ENCODE measurements at regions not wholly inside any gene's neighbourhood (a gene's known extent, or its start where the extent isn't known, plus 50 kb on each side); places are given as distances from the start of the nearest gene placed in this dataset.

- TF ChIP-seq ZNF691 (CRISPR knock-in tag; IDR thresholded peaks at IDR 0.05; ENCODE audit: borderline replicate concordance, low read depth) = no peak
These were observed 165.9 kb downstream of the BUB3 start (continued) for GRCh38 chr10:123320091-123320490.

GRCh38 chr10:123323884-123324283 lies 169.7 kb downstream of the BUB3 start:
- no peak for FAIRE-seq
- H3K36me3 ChIP-seq (replicated peaks in 1 of 2; ENCODE audit: control insufficient read depth in 1 of 2, insufficient read depth in 2 of 2, low read length in 2 of 2) = no peaks in the 10 kb centered on the region
- no peak overlapping the region for H3K4me3 ChIP-seq (replicated peaks in 1 of 3; ENCODE audit: insufficient read depth in 1 of 3, low read depth in 2 of 3, low read length in 3 of 3)
- no peaks in the 10 kb centered on the region for H3K4me1 ChIP-seq (ENCODE audit: insufficient read depth, low read length)
- intact Hi-C loops (cut with micrococcal nuclease; ENCODE audit: unreplicated experiment) (no loop called here), in situ Hi-C loops (cut with HindIII; ENCODE audit: extremely low pct_ligation_motif_present, low pct_unique_long_range_greater_than_20kb) (no loop called here)
- H3K4me2 ChIP-seq (ENCODE audit: low read depth, low read length) = no peak overlapping the region
- DNase-seq (ENCODE audit: low spot score) = no peak
- whole genome bisulfite sequencing (ENCODE audit: low lambda C conversion rate) = 14% methylated on average over 3 of the region's 3 CpGs
- ChIA-PET CTCF (ENCODE audit: low intra/inter-chr PET ratio, low total read pairs) (no interaction called here), POLR2A (no interaction called here)
- H3K9me3 ChIP-seq (ENCODE audit: low read length) = no peaks in the 10 kb centered on the region
- H3K9ac ChIP-seq (ENCODE audit: insufficient read depth, low read depth, low read length) = no peak overlapping the region
- H4K20me1 ChIP-seq (ENCODE audit: insufficient read depth, low read length) = no peaks in the 10 kb centered on the region
- no peak for TF ChIP-seq THAP9 (CRISPR knock-in tag; IDR thresholded peaks at IDR 0.05; ENCODE audit: borderline replicate concordance)
- no peak for TF ChIP-seq SKI (IDR thresholded peaks at IDR 0.05; ENCODE audit: partially characterized antibody)
- no peak for TF ChIP-seq ZBTB25 (CRISPR knock-in tag; IDR thresholded peaks at IDR 0.05)
- no peak for TF ChIP-seq HINFP (CRISPR knock-in tag; IDR thresholded peaks at IDR 0.05; ENCODE audit: low read depth)
- no peak for TF ChIP-seq TFAP4 (IDR thresholded peaks at IDR 0.05; ENCODE audit: borderline replicate concordance, low read depth)
- TF ChIP-seq PITX1 (CRISPR knock-in tag; IDR thresholded peaks at IDR 0.05) = no peak
- no peak for TF ChIP-seq ZNF672 (CRISPR knock-in tag; IDR thresholded peaks at IDR 0.05)
- TF ChIP-seq YEATS4 (CRISPR knock-in tag; IDR thresholded peaks at IDR 0.05; ENCODE audit: borderline replicate concordance) = no peak
- TF ChIP-seq MXD4 (CRISPR knock-in tag; IDR thresholded peaks at IDR 0.05) = no peak
- no peak for TF ChIP-seq CREB1 (IDR thresholded peaks at IDR 0.05)
- TF ChIP-seq CREB1 (CRISPR knock-in tag; IDR thresholded peaks at IDR 0.05) = no peak
- TF ChIP-seq IRF9 (CRISPR knock-in tag; IDR thresholded peaks at IDR 0.05; ENCODE audit: borderline replicate concordance) = no peak
- no peak for TF ChIP-seq GMEB1 (CRISPR knock-in tag; IDR thresholded peaks at IDR 0.05; ENCODE audit: borderline replicate concordance)
- no peak overlapping the region for H3K27ac ChIP-seq (ENCODE audit: extremely low read length, insufficient read depth, low read length)
- BruUV-seq (replicated peaks) = no TSS peak
- H3K27me3 ChIP-seq (ENCODE audit: control insufficient read depth in 1 of 2, insufficient read depth in 2 of 2, low read length in 2 of 2) = no peaks in the 10 kb centered on the region
- no peak for ATAC-seq
- no peaks in the 10 kb centered on the region for H3K79me2 ChIP-seq (ENCODE audit: insufficient read depth, low read length)
- no peak overlapping the region for H2AFZ ChIP-seq (ENCODE audit: low read length)

All from HepG2 (cell line).